Suprapubic skin (tissue), 4 donors: ENCODE measurements at regions not wholly inside any gene's neighbourhood (a gene's known extent, or its start where the extent isn't known, plus 50 kb on each side); places are given as distances from the start of the nearest gene placed in this dataset.
"Not testable (repeated sequence)": the region's sequence is repeated elsewhere in the genome, so short reads cannot be mapped to it uniquely, and the experiment has no call there.

Experiments used
- DNase-seq, 2 donors: peaks; one replicate each; pipeline ENCODE4 v3.0.0-alpha.2; 2019; ENCODE audit warnings: low spot score in 2 of 2
- H3K27ac ChIP-seq: fragments of 200-600 bp; sonication (generic); one replicate; pipeline ENCODE4 v1.5.1; 2019
- H3K27me3 ChIP-seq: fragments of 200-600 bp; sonication (generic); one replicate; pipeline ENCODE4 v1.5.1; 2019
- H3K36me3 ChIP-seq: fragments of 200-600 bp; sonication (generic); one replicate; pipeline ENCODE4 v1.5.1; 2019
- H3K4me1 ChIP-seq: fragments of 200-600 bp; sonication (generic); one replicate; pipeline ENCODE4 v1.5.1; 2019
- H3K4me3 ChIP-seq: fragments of 200-600 bp; sonication (generic); one replicate; pipeline ENCODE4 v1.5.1; 2019; ENCODE audit warnings: mild to moderate bottlenecking
- H3K9me3 ChIP-seq: fragments of 200-600 bp; sonication (generic); one replicate; pipeline ENCODE4 v1.5.1; 2019
- EP300 ChIP-seq: sonication (generic); formaldehyde crosslinking; IDR thresholded peaks from one replicate; pipeline ENCODE4 v1.6.1; 2017; ENCODE audit warnings: antibody characterized with exemption
- POLR2A ChIP-seq, 2 donors: fragments of 450-650 bp; IDR thresholded peaks; one replicate each; pipeline ENCODE4 v1.6.1; 2017; ENCODE audit warnings: antibody characterized with exemption in 2 of 2, mild to moderate bottlenecking in 2 of 2, moderate library complexity in 2 of 2
- POLR2AphosphoS5 ChIP-seq, 3 donors: sonication (generic); formaldehyde crosslinking; IDR thresholded peaks; one replicate each; pipeline ENCODE4 v1.6.1; 2017; ENCODE audit warnings: antibody characterized with exemption in 3 of 3
- WGBS: methylation state at CpG from one replicate; pipeline ENCODE4 v1.1.5; 2018; 5-methylcytosine and 5-hydroxymethylcytosine counted together
- TF ChIP-seq, protein P1 (sequence below), 2 donors: fragments of 200-600 bp in 1 of 2; fragments of 450-650 bp in 1 of 2; sonication (generic) in 1 of 2; IDR thresholded peaks; one replicate each; pipeline ENCODE4 v1.5.1; 2016 to 2019; ENCODE audit warnings: antibody characterized with exemption in 2 of 2, mild to moderate bottlenecking in 1 of 2, moderate library complexity in 1 of 2

DNA sequence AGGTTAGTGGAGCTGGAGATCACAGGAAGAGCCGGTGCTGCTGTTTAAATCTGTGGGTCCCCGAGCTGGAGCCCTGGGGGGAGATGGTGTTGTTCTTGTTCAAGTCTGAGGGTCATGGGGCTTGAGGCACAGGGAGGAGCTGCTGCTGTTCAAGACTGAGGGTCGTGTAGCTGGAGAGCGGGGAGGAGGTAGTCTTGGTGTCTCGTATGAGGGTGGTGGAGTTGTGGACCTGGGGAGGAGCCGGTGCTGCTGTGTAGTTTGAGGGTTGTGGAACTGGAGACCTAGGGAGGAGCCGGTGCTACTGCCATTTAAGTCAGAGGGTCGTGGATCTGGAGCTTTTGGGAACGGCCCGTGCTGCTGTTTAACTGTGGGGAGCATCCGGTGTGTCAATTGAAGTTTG is 112.2 kb upstream of the SULF2 start:
- 88% methylated on average over 11 of the region's 11 CpGs for WGBS
- H3K27ac ChIP-seq: no peak overlapping the region
- DNase-seq: no peak
- no peaks in the 10 kb centered on the region for H3K27me3 ChIP-seq
- TF ChIP-seq POLR2AphosphoS5 (IDR thresholded peaks at IDR 0.05): no peak
- TF ChIP-seq, protein P1, sequence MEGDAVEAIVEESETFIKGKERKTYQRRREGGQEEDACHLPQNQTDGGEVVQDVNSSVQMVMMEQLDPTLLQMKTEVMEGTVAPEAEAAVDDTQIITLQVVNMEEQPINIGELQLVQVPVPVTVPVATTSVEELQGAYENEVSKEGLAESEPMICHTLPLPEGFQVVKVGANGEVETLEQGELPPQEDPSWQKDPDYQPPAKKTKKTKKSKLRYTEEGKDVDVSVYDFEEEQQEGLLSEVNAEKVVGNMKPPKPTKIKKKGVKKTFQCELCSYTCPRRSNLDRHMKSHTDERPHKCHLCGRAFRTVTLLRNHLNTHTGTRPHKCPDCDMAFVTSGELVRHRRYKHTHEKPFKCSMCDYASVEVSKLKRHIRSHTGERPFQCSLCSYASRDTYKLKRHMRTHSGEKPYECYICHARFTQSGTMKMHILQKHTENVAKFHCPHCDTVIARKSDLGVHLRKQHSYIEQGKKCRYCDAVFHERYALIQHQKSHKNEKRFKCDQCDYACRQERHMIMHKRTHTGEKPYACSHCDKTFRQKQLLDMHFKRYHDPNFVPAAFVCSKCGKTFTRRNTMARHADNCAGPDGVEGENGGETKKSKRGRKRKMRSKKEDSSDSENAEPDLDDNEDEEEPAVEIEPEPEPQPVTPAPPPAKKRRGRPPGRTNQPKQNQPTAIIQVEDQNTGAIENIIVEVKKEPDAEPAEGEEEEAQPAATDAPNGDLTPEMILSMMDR (IDR thresholded peaks at IDR 0.05): no peak
- TF ChIP-seq EP300: no peak
- TF ChIP-seq POLR2A (IDR thresholded peaks at IDR 0.05): no peak
- no peaks in the 10 kb centered on the region for H3K4me1 ChIP-seq
- no peak overlapping the region for H3K4me3 ChIP-seq
- H3K9me3 ChIP-seq: no peaks in the 10 kb centered on the region
- H3K36me3 ChIP-seq: no peaks in the 10 kb centered on the region

DNA sequence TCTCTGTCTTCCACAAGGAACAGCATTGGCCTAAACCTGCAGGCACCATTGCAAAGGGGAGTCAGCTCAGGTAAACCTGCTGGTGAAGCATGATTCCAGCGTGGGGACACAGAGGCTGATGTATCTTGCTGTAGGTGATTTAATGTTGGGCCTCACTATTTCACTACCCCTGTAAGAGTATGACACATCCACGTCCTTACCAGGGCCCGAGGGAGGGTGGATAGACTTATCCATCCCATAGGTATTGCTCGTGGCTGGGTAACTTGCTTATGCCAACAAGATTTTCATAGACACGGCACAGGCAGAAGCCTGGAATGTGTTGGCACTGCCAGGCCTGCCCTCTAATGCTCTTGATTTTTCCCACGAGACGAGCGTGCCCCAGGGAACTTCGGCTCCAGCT is 107.4 kb upstream of the SULF2 start:
- WGBS: 31% methylated on average over 3 of the region's 9 CpGs
- DNase-seq, H3K36me3 ChIP-seq, H3K27ac ChIP-seq, H3K9me3 ChIP-seq, H3K27me3 ChIP-seq, H3K4me3 ChIP-seq, H3K4me1 ChIP-seq: not testable (repeated sequence)

DNA sequence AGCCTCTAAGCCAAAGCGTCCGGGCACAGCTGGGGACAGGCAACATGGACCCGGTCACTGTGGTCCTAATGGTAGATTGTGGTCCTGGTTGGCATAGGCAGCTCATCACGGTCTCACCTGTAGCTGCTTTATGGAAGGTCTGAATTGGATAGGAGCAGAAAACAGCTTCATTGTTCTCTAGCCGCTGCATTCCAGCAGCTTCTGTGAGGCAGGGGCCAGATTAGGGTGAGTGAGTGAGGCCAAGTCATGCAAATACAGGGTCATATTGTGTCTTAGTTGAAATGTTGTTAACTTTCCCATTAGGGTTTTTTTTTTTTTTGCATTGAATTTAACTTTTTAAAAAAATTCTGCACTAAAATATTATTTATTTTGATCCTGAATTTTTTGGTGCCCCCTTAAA is 105.4 kb upstream of the SULF2 start:
- not testable (repeated sequence) for H3K9me3 ChIP-seq, H3K4me3 ChIP-seq, H3K36me3 ChIP-seq, H3K27ac ChIP-seq, DNase-seq, H3K27me3 ChIP-seq, H3K4me1 ChIP-seq
- 86% methylated on average over 3 of the region's 5 CpGs for WGBS

DNA sequence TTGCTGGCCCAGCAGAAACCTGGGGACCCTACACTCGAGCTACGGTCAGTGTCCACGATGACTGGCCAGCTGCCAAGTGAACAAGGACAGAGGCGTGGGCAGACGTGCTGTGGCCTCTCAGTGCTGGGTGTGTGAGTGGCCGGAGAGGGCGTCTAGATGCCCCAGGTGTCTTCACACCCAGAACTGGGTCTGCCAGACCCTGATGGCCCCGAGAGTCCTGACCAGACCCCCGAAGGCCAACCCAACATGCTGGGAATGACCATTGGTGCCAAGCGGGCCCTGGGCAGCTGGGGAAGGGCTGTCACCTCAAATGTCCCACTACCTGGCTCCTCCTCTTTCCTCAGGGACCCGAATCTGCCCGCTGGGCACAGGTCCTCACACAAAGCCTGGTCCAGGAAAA is 104.5 kb upstream of the SULF2 start:
- not testable (repeated sequence) for H3K4me1 ChIP-seq, DNase-seq, H3K4me3 ChIP-seq, H3K27ac ChIP-seq, H3K9me3 ChIP-seq, H3K27me3 ChIP-seq, H3K36me3 ChIP-seq
- WGBS: 80% methylated on average over 5 of the region's 12 CpGs

DNA sequence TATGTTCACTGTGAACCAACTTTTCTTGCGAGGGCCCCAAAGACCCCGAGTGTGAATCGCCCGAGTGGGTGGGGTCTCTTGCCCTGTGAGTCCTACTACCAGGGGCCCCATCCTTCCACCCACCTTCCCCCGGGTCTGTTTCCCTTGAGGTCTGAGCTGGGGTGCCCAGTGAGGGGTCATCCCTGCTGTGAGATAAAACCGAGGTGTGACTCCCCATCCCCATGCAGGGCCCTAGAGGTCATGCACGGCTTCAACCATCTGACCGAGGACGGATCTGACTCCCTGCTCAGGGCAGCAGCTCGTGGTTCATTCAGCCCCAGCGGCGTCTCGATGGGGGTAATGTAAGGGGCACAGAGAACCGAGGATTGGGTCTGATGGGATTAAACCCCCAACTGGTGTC is 103.1 kb upstream of the SULF2 start:
- TF ChIP-seq EP300: no peak
- TF ChIP-seq, protein P1 (IDR thresholded peaks at IDR 0.05): no peak
- TF ChIP-seq POLR2AphosphoS5 (IDR thresholded peaks at IDR 0.05): no peak
- no peak for TF ChIP-seq POLR2A (IDR thresholded peaks at IDR 0.05)
- no peaks in the 10 kb centered on the region for H3K4me1 ChIP-seq
- no peak overlapping the region for H3K27ac ChIP-seq
- H3K4me3 ChIP-seq: no peak overlapping the region
- H3K27me3 ChIP-seq: peaks cover 7% of the 10 kb centered on the region
- H3K36me3 ChIP-seq: no peaks in the 10 kb centered on the region
- no peak for DNase-seq
- H3K9me3 ChIP-seq: no peaks in the 10 kb centered on the region
- 94% methylated on average over 13 of the region's 14 CpGs for WGBS

DNA sequence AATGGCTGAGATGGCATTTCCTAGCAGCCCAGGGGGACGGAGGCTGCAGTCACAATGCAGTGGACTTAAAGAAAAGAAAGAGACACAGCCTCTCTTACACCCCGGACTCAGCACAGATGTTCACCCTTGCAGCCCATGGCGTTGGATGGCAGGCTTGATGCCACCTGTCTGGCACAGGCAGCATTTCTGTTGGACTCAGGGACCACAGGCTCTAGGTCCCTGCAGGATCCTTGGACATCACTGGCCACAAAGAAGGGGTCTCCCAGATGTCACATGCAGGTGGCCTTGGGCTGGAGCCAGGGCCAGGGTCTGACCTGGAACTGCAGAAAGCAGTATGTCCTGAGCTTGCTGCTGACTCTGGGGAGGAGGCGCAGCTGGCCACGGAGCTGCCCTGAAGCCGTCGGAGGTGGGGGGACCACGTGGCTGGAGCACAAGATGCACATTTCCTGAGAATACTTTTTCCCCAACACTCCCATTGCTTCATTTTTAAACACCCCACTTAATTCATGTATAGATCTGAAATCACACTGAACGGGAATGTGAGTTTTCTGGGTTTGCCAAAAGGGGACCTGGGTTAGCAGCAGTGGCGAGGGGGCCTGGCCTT is 102.3 kb upstream of the SULF2 start:
- H3K36me3 ChIP-seq: no peaks in the 10 kb centered on the region
- H3K27ac ChIP-seq: no peak overlapping the region
- no peaks in the 10 kb centered on the region for H3K4me1 ChIP-seq
- no peak for DNase-seq
- H3K9me3 ChIP-seq: no peaks in the 10 kb centered on the region
- no peak for TF ChIP-seq EP300
- H3K4me3 ChIP-seq: no peak overlapping the region
- H3K27me3 ChIP-seq: peaks cover 7% of the 10 kb centered on the region
- WGBS: 80% methylated on average over 10 of the region's 10 CpGs

DNA sequence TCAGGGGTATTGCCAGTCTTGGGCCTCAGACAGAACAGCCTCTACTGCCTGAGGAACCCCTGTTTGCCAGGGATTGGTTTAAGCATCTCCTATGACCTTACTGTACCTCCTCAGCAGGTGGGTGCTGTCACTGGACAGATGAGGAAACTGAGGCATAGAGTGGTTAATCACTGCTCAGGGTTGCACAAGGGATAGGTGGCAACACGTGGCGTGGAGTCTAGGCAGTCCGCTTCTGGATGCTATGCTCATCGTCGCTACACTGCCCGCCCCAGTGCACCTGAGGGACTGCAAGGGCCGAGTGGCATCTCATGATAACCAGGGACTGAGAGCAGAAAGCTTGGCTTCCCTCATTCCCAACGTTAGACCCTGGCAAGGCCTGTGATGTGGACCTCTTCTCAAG is 101.8 kb upstream of the SULF2 start:
- peaks cover 7% of the 10 kb centered on the region for H3K27me3 ChIP-seq
- DNase-seq: no peak
- no peaks in the 10 kb centered on the region for H3K4me1 ChIP-seq
- H3K9me3 ChIP-seq: no peaks in the 10 kb centered on the region
- TF ChIP-seq POLR2A (IDR thresholded peaks at IDR 0.05) (no peak), POLR2AphosphoS5 (IDR thresholded peaks at IDR 0.05) (no peak), EP300 (no peak)
- TF ChIP-seq, protein P1 (IDR thresholded peaks at IDR 0.05): no peak
- no peak overlapping the region for H3K27ac ChIP-seq
- H3K36me3 ChIP-seq: no peaks in the 10 kb centered on the region
- 89% methylated on average over 5 of the region's 8 CpGs for WGBS
- no peak overlapping the region for H3K4me3 ChIP-seq
